Suprapubic skin (tissue), 4 donors: ENCODE measurements at regions not wholly inside any gene's neighbourhood (a gene's known extent, or its start where the extent isn't known, plus 50 kb on each side); places are given as distances from the start of the nearest gene placed in this dataset.

ENCODE experiments used
- DNase-seq, 2 donors: peaks; one replicate each; pipeline ENCODE4 v3.0.0-alpha.2; 2019; ENCODE audit warnings: low spot score in 2 of 2
- H3K27ac ChIP-seq: fragments of 200-600 bp; sonication (generic); one replicate; pipeline ENCODE4 v1.5.1; 2019
- H3K27me3 ChIP-seq: fragments of 200-600 bp; sonication (generic); one replicate; pipeline ENCODE4 v1.5.1; 2019
- H3K36me3 ChIP-seq: fragments of 200-600 bp; sonication (generic); one replicate; pipeline ENCODE4 v1.5.1; 2019
- H3K4me1 ChIP-seq: fragments of 200-600 bp; sonication (generic); one replicate; pipeline ENCODE4 v1.5.1; 2019
- H3K4me3 ChIP-seq: fragments of 200-600 bp; sonication (generic); one replicate; pipeline ENCODE4 v1.5.1; 2019; ENCODE audit warnings: mild to moderate bottlenecking
- H3K9me3 ChIP-seq: fragments of 200-600 bp; sonication (generic); one replicate; pipeline ENCODE4 v1.5.1; 2019
- EP300 ChIP-seq: sonication (generic); formaldehyde crosslinking; IDR thresholded peaks from one replicate; pipeline ENCODE4 v1.6.1; 2017; ENCODE audit warnings: antibody characterized with exemption
- POLR2A ChIP-seq, 2 donors: fragments of 450-650 bp; IDR thresholded peaks; one replicate each; pipeline ENCODE4 v1.6.1; 2017; ENCODE audit warnings: antibody characterized with exemption in 2 of 2, mild to moderate bottlenecking in 2 of 2, moderate library complexity in 2 of 2
- POLR2AphosphoS5 ChIP-seq, 3 donors: sonication (generic); formaldehyde crosslinking; IDR thresholded peaks; one replicate each; pipeline ENCODE4 v1.6.1; 2017; ENCODE audit warnings: antibody characterized with exemption in 3 of 3
- WGBS: methylation state at CpG from one replicate; pipeline ENCODE4 v1.1.5; 2018; 5-methylcytosine and 5-hydroxymethylcytosine counted together
- TF ChIP-seq, protein P1 (sequence below), 2 donors: fragments of 200-600 bp in 1 of 2; fragments of 450-650 bp in 1 of 2; sonication (generic) in 1 of 2; IDR thresholded peaks; one replicate each; pipeline ENCODE4 v1.5.1; 2016 to 2019; ENCODE audit warnings: antibody characterized with exemption in 2 of 2, mild to moderate bottlenecking in 1 of 2, moderate library complexity in 1 of 2

DNA sequence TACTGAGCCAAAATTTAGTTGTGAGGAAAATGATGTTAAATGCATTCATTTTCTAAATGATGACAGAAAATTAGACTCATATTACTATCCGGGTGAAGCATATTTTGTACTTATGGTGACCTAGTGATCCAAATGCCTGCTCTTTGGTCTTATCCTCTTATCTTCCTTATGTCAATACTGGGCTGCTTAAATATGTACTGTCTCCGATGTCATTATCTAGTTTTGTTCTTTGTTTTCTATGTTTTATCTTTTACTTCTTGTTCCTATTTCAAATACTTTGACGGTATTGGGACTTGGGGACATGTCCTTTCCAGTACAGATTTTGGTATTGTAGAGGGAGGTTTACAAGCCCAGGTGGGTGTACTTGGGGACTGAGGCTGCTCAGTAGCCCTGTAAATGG, 124.6 kb upstream of the ESR1 start:
- Histone ChIP-seq H3K27me3 (no peaks in the 10 kb centered on the region), H3K4me3 (no peak overlapping the region), H3K27ac (no peak overlapping the region), H3K36me3 (no peaks in the 10 kb centered on the region), H3K4me1 (peaks cover 3% of the 10 kb centered on the region), H3K9me3 (no peaks in the 10 kb centered on the region)
- 89% methylated on average over 3 of the region's 3 CpGs for whole genome bisulfite sequencing
- DNase-seq, result no peak
- TF ChIP-seq EP300, result no peak
- TF ChIP-seq, protein P1, sequence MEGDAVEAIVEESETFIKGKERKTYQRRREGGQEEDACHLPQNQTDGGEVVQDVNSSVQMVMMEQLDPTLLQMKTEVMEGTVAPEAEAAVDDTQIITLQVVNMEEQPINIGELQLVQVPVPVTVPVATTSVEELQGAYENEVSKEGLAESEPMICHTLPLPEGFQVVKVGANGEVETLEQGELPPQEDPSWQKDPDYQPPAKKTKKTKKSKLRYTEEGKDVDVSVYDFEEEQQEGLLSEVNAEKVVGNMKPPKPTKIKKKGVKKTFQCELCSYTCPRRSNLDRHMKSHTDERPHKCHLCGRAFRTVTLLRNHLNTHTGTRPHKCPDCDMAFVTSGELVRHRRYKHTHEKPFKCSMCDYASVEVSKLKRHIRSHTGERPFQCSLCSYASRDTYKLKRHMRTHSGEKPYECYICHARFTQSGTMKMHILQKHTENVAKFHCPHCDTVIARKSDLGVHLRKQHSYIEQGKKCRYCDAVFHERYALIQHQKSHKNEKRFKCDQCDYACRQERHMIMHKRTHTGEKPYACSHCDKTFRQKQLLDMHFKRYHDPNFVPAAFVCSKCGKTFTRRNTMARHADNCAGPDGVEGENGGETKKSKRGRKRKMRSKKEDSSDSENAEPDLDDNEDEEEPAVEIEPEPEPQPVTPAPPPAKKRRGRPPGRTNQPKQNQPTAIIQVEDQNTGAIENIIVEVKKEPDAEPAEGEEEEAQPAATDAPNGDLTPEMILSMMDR (IDR thresholded peaks at IDR 0.05), result no peak

DNA sequence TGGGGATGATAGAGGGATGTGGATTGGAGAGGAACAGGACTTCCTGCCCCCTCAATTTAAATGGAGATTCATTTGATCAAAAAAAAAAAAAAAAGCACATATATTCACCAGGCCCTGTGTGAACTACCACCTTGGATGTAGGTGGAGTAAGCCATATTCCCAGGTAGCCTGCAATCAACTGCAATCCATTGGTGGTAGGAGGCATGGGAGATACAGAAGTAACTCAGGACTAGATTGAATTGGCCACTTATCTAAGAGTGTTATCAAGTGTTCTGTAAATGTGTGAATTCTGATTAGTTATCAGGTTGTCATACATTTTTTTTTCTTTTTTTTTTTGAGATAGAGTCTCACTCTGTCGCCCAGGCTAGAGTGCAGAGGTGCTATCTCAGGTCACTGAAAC, 124.1 kb upstream of the ESR1 start:
- Histone ChIP-seq H3K36me3 (no peaks in the 10 kb centered on the region), H3K27ac (no peak overlapping the region), H3K27me3 (no peaks in the 10 kb centered on the region), H3K4me1 (peaks cover 3% of the 10 kb centered on the region), H3K4me3 (no peak overlapping the region), H3K9me3 (no peaks in the 10 kb centered on the region)
- DNase-seq, result no peak
- TF ChIP-seq POLR2AphosphoS5 (IDR thresholded peaks at IDR 0.05) (no peak), EP300 (no peak), POLR2A (IDR thresholded peaks at IDR 0.05) (no peak)
- TF ChIP-seq, protein P1 (IDR thresholded peaks at IDR 0.05), result no peak
- 88% methylated on average over 1 of the region's 1 CpG for WGBS

DNA sequence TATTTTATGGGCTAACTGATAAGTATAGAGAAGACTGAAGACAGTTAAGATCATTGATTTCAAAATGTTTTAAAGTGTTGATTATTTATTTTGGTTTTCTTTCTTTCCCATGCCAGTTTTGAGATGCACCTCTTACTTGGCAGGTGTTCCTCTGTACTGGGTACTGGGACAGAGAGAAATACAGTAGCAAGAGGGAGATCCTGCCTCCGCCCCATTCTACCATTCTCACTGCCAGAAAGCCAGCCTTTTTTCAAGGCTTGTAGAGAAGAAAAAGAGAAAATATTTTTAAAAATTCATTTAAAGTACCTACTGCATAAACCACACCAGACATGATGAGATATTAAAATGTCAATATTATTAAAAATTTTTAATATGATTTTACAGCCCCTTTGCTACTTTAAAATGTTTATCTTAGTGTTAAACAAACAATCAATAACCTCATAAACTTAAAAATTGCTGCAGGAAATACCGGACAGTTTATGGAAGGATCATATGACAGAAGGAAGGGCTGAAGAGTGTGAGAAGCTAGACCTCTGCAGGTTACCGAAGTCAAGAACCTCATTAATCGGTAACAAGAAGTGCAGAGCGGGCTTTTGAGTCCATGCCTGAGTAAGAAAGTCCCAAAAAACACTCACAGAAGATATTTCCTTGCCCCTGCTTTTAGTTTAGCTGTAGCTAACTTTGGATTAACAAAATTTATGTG, 117.8 kb upstream of the ESR1 start:
- no peak for DNase-seq

DNA sequence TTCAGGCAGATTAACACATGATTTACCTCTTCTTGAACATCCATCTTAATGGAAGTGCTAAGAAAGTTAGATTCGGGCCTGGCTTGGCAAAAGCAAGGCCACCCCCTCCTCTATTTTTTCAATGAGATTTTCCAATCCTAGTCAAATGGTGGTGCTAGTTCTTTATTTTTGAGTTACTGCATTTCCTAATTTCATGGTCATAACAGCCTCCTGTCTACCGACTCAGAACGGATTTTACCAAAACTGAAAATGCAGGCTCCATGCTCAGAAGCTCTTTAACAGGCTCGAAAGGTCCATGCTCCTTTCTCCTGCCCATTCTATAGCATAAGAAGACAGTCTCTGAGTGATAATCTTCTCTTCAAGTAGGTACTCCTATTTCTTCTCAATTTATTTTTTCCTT, 117.2 kb upstream of the ESR1 start:
- Histone ChIP-seq H3K4me3 (peak overlapping the region; percentile 30), H3K36me3 (no peaks in the 10 kb centered on the region)
- WGBS, result 41% methylated on average over 4 of the region's 4 CpGs

More for the DNA sequence above, 117.8 kb upstream of the ESR1 start:
- WGBS, result 74% methylated on average over 5 of the region's 5 CpGs
- no peak overlapping the region for H3K4me3 ChIP-seq
- H3K27ac ChIP-seq, result peak overlapping the region; percentile 69
- no peaks in the 10 kb centered on the region for H3K27me3 ChIP-seq
- TF ChIP-seq POLR2AphosphoS5 (IDR thresholded peaks at IDR 0.05) (no peak), POLR2A (IDR thresholded peaks at IDR 0.05) (no peak), EP300 (no peak)
- TF ChIP-seq, protein P1 (IDR thresholded peaks at IDR 0.05), result no peak
- H3K4me1 ChIP-seq, result peaks cover 11% of the 10 kb centered on the region
- H3K36me3 ChIP-seq, result no peaks in the 10 kb centered on the region
- H3K9me3 ChIP-seq, result no peaks in the 10 kb centered on the region

DNA sequence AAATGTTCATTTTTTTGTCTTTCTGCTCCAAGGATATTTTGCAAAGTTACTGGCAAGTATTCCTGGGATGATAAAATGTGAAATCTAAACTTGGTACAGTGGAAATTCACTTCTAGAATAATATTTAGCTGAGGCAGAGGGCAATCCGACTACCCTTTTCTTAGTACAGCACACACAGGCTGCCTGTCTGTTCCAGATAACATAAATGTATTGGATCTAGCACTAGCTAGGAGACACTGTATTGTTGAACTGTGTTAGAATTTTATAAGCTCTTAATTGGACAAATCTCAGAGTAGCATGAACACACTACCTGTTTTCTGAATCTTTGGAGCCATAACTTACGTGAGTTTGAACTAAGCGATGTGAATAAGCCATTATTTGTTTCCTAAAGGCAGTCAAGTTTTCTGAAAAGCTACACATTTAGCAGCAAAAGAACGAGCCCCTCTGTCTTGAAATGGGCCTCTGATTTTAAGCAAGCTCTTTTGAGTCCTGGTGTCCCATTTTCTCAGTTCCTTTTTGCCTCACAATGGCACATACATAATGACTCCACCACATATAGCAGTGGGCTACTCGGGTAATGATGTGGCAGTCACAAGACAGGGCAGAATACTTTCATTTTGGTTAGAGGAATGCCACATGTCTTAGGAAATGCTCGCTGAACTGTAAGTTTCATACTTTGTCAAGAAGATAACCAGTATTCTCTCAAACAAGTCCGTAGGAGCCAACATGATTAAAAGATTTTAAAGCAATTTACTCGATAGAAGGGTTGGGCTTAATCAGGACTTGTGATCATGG, 116.5 kb upstream of the ESR1 start:
- TF ChIP-seq POLR2A (IDR thresholded peaks at IDR 0.05) (no peak), EP300 (no peak), POLR2AphosphoS5 (IDR thresholded peaks at IDR 0.05) (peak in 1 of 3 donors; percentile 34)
- TF ChIP-seq, protein P1 (IDR thresholded peaks at IDR 0.05), result no peak
- Histone ChIP-seq H3K36me3 (no peaks in the 10 kb centered on the region), H3K4me1 (peaks cover 11% of the 10 kb centered on the region), H3K27ac (peak overlapping the region; percentile 69), H3K27me3 (no peaks in the 10 kb centered on the region), H3K4me3 (peak overlapping the region; percentile 30), H3K9me3 (no peaks in the 10 kb centered on the region)
- no peak for DNase-seq
- 43% methylated on average over 8 of the region's 8 CpGs for WGBS

More for the DNA sequence above, 117.2 kb upstream of the ESR1 start:
- Histone ChIP-seq H3K4me1 (peaks cover 11% of the 10 kb centered on the region), H3K27me3 (no peaks in the 10 kb centered on the region), H3K27ac (peak overlapping the region; percentile 69), H3K9me3 (no peaks in the 10 kb centered on the region)
- DNase-seq, result no peak
- TF ChIP-seq POLR2AphosphoS5 (IDR thresholded peaks at IDR 0.05) (no peak), EP300 (no peak), POLR2A (IDR thresholded peaks at IDR 0.05) (no peak)
- TF ChIP-seq, protein P1 (IDR thresholded peaks at IDR 0.05), result no peak
